ENCODE measurements at regions not wholly inside any gene's neighbourhood (a gene's known extent, or its start where the extent isn't known, plus 50 kb on each side); places are given as distances from the start of the nearest gene placed in this dataset.

- no peak for TF ChIP-seq CTCF (IDR thresholded peaks at IDR 0.05)
- no peak for TF ChIP-seq EZH2 (IDR thresholded peaks at IDR 0.05)
Observed at GRCh38 chr20:11030351-11030750, 356.6 kb upstream of the JAG1 start.
